ENCODE measurements at regions not wholly inside any gene's neighbourhood (a gene's known extent, or its start where the extent isn't known, plus 50 kb on each side); places are given as distances from the start of the nearest gene placed in this dataset.

- TF ChIP-seq EZH2phosphoT487 (IDR thresholded peaks at IDR 0.05; ENCODE audit: insufficient read depth, low read depth): no peak
- no peak for TF ChIP-seq EZH2 (IDR thresholded peaks at IDR 0.05; ENCODE audit: insufficient read depth, poor library complexity, severe bottlenecking)
Measured at GRCh38 chr1:55747408-55747841, 532.3 kb upstream of the USP24 start.
